GM23338 (cell line): ENCODE measurements at regions not wholly inside any gene's neighbourhood (a gene's known extent, or its start where the extent isn't known, plus 50 kb on each side); places are given as distances from the start of the nearest gene placed in this dataset.
A peak's percentile ranks its signal among the peaks of the same experiment; 100 is the strongest.

ENCODE experiments used
- ATAC-seq: fragments of 200-7000 bp; cut with Tn5 transposase; 3 replicates; pipeline ENCODE4 v1.9.1; 2020
- DNase-seq: peaks from one replicate; pipeline ENCODE4 v3.0.0-alpha.2; 2015; ENCODE audit warnings: low spot score
- H2AFZ ChIP-seq: fragments of 200-600 bp; sonication (generic); 2 replicates; pipeline ENCODE4 v1.8.0; 2016; ENCODE audit warnings: antibody characterized with exemption, mild to moderate bottlenecking, moderate library complexity
- H3F3A ChIP-seq: fragments of 200-600 bp; sonication (generic); replicated peaks from 2 replicates; pipeline ENCODE4 v1.8.0; 2017; ENCODE audit warnings: antibody characterized with exemption, mixed run types, low read depth
- H3K27ac ChIP-seq: fragments of 200-600 bp; sonication (generic); 2 replicates; pipeline ENCODE4 v1.6.1; 2016; ENCODE audit warnings: low read depth
- H3K27me3 ChIP-seq: fragments of 200-600 bp; sonication (generic); 2 replicates; pipeline ENCODE4 v1.8.0; 2016; ENCODE audit warnings: mild to moderate bottlenecking, mixed run types, moderate library complexity; ENCODE audit not compliant: insufficient read depth
- H3K36me3 ChIP-seq: fragments of 200-600 bp; sonication (generic); 2 replicates; pipeline ENCODE4 v1.8.0; 2016; ENCODE audit warnings: mild to moderate bottlenecking; ENCODE audit not compliant: insufficient read depth
- H3K4me1 ChIP-seq: fragments of 200-600 bp; sonication (generic); 2 replicates; pipeline ENCODE4 v1.8.0; 2016; ENCODE audit warnings: mild to moderate bottlenecking, moderate library complexity; ENCODE audit not compliant: insufficient read depth
- H3K4me2 ChIP-seq: fragments of 200-600 bp; sonication (generic); 2 replicates; pipeline ENCODE4 v1.7.1; 2017; ENCODE audit warnings: mixed run types
- H3K4me3 ChIP-seq: fragments of 200-600 bp; sonication (generic); 2 replicates; pipeline ENCODE4 v1.6.1; 2016; ENCODE audit warnings: mixed run types
- H3K79me2 ChIP-seq: fragments of 200-600 bp; sonication (generic); replicated peaks from 2 replicates; pipeline ENCODE4 v1.8.0; 2017; ENCODE audit warnings: mild to moderate bottlenecking; ENCODE audit not compliant: insufficient read depth
- H3K9me2 ChIP-seq: fragments of 200-600 bp; sonication (generic); 2 replicates; pipeline ENCODE4 v1.8.0; 2017; ENCODE audit not compliant: insufficient read depth
- H4K20me1 ChIP-seq: fragments of 200-600 bp; sonication (generic); replicated peaks from 2 replicates; pipeline ENCODE4 v1.8.0; 2017; ENCODE audit warnings: mild to moderate bottlenecking; ENCODE audit not compliant: insufficient read depth
- H3K27ac Mint-ChIP-seq: 2 replicates; pipeline ENCODE4 v1.8.0; 2020; ENCODE audit warnings: inconsistent platforms, mild to moderate bottlenecking, moderate library complexity, mixed read lengths
- H3K27me3 Mint-ChIP-seq: 3 replicates; pipeline ENCODE4 v1.8.0; 2022; ENCODE audit warnings: low read depth, mild to moderate bottlenecking, moderate library complexity, mixed read lengths, inconsistent platforms; ENCODE audit not compliant: insufficient read depth, poor library complexity
- H3K36me3 Mint-ChIP-seq: 3 replicates; pipeline ENCODE4 v1.8.0; 2021; ENCODE audit warnings: low read depth, mild to moderate bottlenecking, inconsistent platforms, moderate library complexity, mixed read lengths
- H3K4me1 Mint-ChIP-seq: 3 replicates; pipeline ENCODE4 v1.8.0; 2020; ENCODE audit warnings: mild to moderate bottlenecking, inconsistent platforms, mixed read lengths
- H3K4me3 Mint-ChIP-seq: 3 replicates; pipeline ENCODE4 v1.8.0; 2021; ENCODE audit warnings: moderate library complexity, mild to moderate bottlenecking, inconsistent platforms, mixed read lengths
- H3K9me3 Mint-ChIP-seq: 3 replicates; pipeline ENCODE4 v1.8.0; 2020; ENCODE audit warnings: moderate library complexity, mild to moderate bottlenecking, inconsistent platforms, mixed read lengths
- CTCF ChIP-seq, 2 experiments: fragments of 200-600 bp in 1 of 2; sonication (generic) in 1 of 2; conservative IDR thresholded peaks; 2 replicates each; pipeline versions ENCODE4 v1.5.1 to v1.6.1; 2016 to 2017; ENCODE audit warnings: antibody characterized with exemption in 2 of 2, low read depth in 2 of 2, mild to moderate bottlenecking in 2 of 2, moderate library complexity in 1 of 2
- ETS1 ChIP-seq: IDR thresholded peaks from 2 replicates; pipeline ENCODE4 v1.6.1; 2016; ENCODE audit warnings: antibody characterized with exemption
- NANOG ChIP-seq: IDR thresholded peaks from 2 replicates; pipeline ENCODE4 v1.6.1; 2016; ENCODE audit warnings: antibody characterized with exemption, borderline replicate concordance
- POLR2AphosphoS5 ChIP-seq: IDR thresholded peaks from 2 replicates; pipeline ENCODE4 v1.6.1; 2016; ENCODE audit warnings: antibody characterized with exemption, low read depth
- REST ChIP-seq: IDR thresholded peaks from one replicate; pipeline ENCODE4 v1.6.1; 2018; ENCODE audit warnings: antibody characterized with exemption; ENCODE audit not compliant: unreplicated experiment
- STAT1 ChIP-seq: IDR thresholded peaks from one replicate; pipeline ENCODE4 v1.6.1; 2016; ENCODE audit warnings: antibody characterized with exemption; ENCODE audit not compliant: unreplicated experiment
- ZNF331 ChIP-seq: fragments of 250-450 bp; sonication (Bioruptor Pico); IDR thresholded peaks from 2 replicates; pipeline ENCODE4 v1.5.0; 2020; ENCODE audit warnings: low read depth, mild to moderate bottlenecking, moderate library complexity

- TF ChIP-seq REST, result no peak
- no peak for TF ChIP-seq POLR2AphosphoS5
- no peak for TF ChIP-seq ZNF331 (CRISPR knock-in tag)
These were observed 495.7 kb downstream of the RIT2 start (continued) for GRCh38 chr18:42619771-42620170.

- H3K4me3 Mint-ChIP-seq, result no peak overlapping the region
These were observed 494.8 kb downstream of the RIT2 start for GRCh38 chr18:42620657-42621056.

GRCh38 chr18:42623935-42624334 is 491.6 kb downstream of the RIT2 start:
- DNase-seq (no peak), ATAC-seq (no peak)
- Histone ChIP-seq H3K4me2 (no peak overlapping the region), H3K4me3 (no peak overlapping the region), H3K79me2 (no peaks in the 10 kb centered on the region), H2AFZ (no peak overlapping the region), H3K9me2 (peaks cover 11% of the 10 kb centered on the region), H3K4me1 (no peaks in the 10 kb centered on the region), H3K27me3 (no peaks in the 10 kb centered on the region), H4K20me1 (no peaks in the 10 kb centered on the region), H3F3A (no peaks in the 10 kb centered on the region), H3K36me3 (no peaks in the 10 kb centered on the region), H3K27ac (no peak overlapping the region)
- Mint-ChIP-seq H3K27me3 (no peaks in the 10 kb centered on the region), H3K4me3 (no peak overlapping the region), H3K36me3 (peaks cover 3% of the 10 kb centered on the region; the same call in 1 of the 3 replicates), H3K27ac (no peak overlapping the region), H3K4me1 (0 out of 3 replicates have a peak, but pooled peaks cover 3% of the 10 kb centered on the region), H3K9me3 (peaks cover 3% of the 10 kb centered on the region; the same call in 2 of the 3 replicates)
- TF ChIP-seq NANOG (no peak), CTCF (conservative IDR thresholded peaks at IDR 0.05; ENCODE audit: low read depth in 2 of 2) (no peak), REST (no peak), ETS1 (no peak)

More at GRCh38 chr18:42620657-42621056, 494.8 kb downstream of the RIT2 start:
- no peaks in the 10 kb centered on the region for H3F3A ChIP-seq
- no peak overlapping the region for H3K4me2 ChIP-seq
- no peak overlapping the region for H3K4me3 ChIP-seq
- H3K36me3 ChIP-seq, result no peaks in the 10 kb centered on the region
- DNase-seq, result no peak
- H3K9me2 ChIP-seq, result peaks cover 15% of the 10 kb centered on the region
- Mint-ChIP-seq H3K9me3 (no peaks in the 10 kb centered on the region), H3K27me3 (no peaks in the 10 kb centered on the region), H3K36me3 (no peaks in the 10 kb centered on the region), H3K27ac (no peak overlapping the region), H3K4me1 (0 out of 3 replicates have a peak, but pooled peaks cover 3% of the 10 kb centered on the region)
- no peak overlapping the region for H3K27ac ChIP-seq
- no peaks in the 10 kb centered on the region for H3K79me2 ChIP-seq
- TF ChIP-seq CTCF (conservative IDR thresholded peaks at IDR 0.05; ENCODE audit: low read depth in 2 of 2) (peak in 1 of 2 experiments; percentile 21; a peak in 1 of 4 replicates), STAT1 (no peak)
- ATAC-seq, result no peak
- H2AFZ ChIP-seq, result peak overlapping the region; percentile 76; the same call in 1 of the 2 replicates
- no peaks in the 10 kb centered on the region for H3K27me3 ChIP-seq
- no peaks in the 10 kb centered on the region for H4K20me1 ChIP-seq
- no peaks in the 10 kb centered on the region for H3K4me1 ChIP-seq
